ENCODE measurements at regions not wholly inside any gene's neighbourhood (a gene's known extent, or its start where the extent isn't known, plus 50 kb on each side); places are given as distances from the start of the nearest gene placed in this dataset.

DNA sequence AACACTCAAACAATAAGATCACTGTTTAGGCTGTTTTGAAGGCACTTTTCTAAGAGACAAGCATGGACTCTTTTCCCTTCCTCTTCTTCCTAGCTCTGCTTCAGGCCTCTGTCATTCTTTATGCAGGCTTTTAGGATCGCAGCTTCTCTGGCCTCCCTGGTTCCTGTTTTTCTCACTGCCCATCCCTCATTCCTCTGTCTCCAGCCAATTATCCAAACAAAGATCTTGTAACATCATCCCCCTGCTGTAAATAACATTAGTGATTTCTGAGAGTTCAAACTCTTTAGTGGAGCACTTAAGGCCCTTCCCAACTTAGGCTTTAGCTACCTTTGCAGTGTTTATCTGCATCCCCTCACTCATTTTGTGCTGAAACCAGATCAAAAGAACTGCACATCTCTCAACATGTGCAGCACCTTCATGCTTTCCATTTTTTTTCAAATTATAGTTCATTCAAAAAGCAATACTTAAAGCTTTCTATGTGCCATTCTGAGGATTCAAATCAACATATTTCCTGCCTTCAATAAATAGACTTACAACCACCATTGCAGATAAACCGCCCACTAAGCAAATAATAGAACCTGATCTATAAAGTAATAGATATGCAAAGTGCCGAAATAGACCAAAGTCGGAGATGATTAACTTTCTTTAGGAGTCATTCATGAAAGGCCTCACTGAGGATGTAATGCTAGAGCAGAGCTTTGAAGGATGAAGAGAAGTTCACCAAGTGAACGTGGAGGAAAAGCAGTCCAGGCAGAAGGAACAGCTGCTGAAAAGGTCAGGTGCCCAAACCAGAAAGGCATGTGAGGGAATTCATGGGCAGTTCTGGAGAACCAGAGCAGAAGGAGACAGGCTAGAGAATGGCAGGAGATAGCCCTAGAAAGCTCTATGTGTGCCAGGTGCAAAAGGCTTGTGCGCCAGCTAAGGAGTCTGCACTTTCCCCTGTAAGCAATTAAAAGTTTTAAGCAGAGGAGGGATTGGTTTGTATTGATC is 95.8 kb upstream of the ZNF366 start:
- TF ChIP-seq POLR2A (IDR thresholded peaks at IDR 0.05) = no peak
- TF ChIP-seq, protein P1, sequence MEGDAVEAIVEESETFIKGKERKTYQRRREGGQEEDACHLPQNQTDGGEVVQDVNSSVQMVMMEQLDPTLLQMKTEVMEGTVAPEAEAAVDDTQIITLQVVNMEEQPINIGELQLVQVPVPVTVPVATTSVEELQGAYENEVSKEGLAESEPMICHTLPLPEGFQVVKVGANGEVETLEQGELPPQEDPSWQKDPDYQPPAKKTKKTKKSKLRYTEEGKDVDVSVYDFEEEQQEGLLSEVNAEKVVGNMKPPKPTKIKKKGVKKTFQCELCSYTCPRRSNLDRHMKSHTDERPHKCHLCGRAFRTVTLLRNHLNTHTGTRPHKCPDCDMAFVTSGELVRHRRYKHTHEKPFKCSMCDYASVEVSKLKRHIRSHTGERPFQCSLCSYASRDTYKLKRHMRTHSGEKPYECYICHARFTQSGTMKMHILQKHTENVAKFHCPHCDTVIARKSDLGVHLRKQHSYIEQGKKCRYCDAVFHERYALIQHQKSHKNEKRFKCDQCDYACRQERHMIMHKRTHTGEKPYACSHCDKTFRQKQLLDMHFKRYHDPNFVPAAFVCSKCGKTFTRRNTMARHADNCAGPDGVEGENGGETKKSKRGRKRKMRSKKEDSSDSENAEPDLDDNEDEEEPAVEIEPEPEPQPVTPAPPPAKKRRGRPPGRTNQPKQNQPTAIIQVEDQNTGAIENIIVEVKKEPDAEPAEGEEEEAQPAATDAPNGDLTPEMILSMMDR (IDR thresholded peaks at IDR 0.05) = no peak

All from breast epithelium (tissue), 3 donors.